Nephron (organoid): ENCODE measurements at regions not wholly inside any gene's neighbourhood (a gene's known extent, or its start where the extent isn't known, plus 50 kb on each side); places are given as distances from the start of the nearest gene placed in this dataset.
"Not testable (repeated sequence)": the region's sequence is repeated elsewhere in the genome, so short reads cannot be mapped to it uniquely, and the experiment has no call there.

ENCODE experiments used
- H3K27ac Mint-ChIP-seq, 3 experiments: 2 replicates each; pipeline ENCODE4 v1.8.0; 2020; ENCODE audit warnings: mixed read lengths in 3 of 3, mild to moderate bottlenecking in 2 of 3, moderate library complexity in 1 of 3
- H3K27me3 Mint-ChIP-seq: 2 replicates; pipeline ENCODE4 v1.8.0; 2021; ENCODE audit warnings: low read depth, mild to moderate bottlenecking, moderate library complexity, mixed read lengths
- H3K36me3 Mint-ChIP-seq: 2 replicates; pipeline ENCODE4 v1.8.0; 2020; ENCODE audit warnings: low read depth, mixed read lengths
- H3K4me1 Mint-ChIP-seq: 2 replicates; pipeline ENCODE4 v1.8.0; 2020; ENCODE audit warnings: mixed read lengths
- H3K4me3 Mint-ChIP-seq, 3 experiments: 2 replicates each; pipeline ENCODE4 v1.8.0; 2020; ENCODE audit warnings: mild to moderate bottlenecking in 3 of 3, mixed read lengths in 3 of 3, moderate library complexity in 2 of 3
- H3K9me3 Mint-ChIP-seq: 2 replicates; pipeline ENCODE4 v1.8.0; 2020; ENCODE audit warnings: mixed read lengths
- TF ChIP-seq, protein P1 (sequence below), 3 experiments: fragments of 200-600 bp; sonication (generic); IDR thresholded peaks; one replicate each; pipeline ENCODE4 v1.5.0; 2021; ENCODE audit warnings: antibody characterized with exemption in 3 of 3; ENCODE audit not compliant: unreplicated experiment in 3 of 3

DNA sequence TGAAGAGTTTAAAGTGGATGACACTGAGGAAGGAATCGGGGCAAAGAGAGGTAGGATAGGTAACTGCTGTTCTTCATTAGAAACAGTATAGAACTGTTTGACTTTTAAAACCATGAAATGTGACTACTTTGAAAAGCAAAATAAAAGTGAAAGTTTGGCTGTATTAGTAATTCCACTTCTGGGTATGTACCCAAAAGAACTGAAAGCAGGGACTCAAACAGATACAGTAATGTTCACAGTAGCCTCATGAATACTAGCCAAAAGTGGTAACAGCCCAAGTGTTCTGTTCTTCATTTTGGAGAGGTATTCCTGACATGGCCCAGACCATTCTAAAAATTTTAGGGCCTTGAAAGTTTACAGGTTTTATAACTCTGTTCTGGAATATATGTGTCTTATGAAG lies 1055.4 kb downstream of the TBL1XR1 start:
- H3K36me3 Mint-ChIP-seq: peaks cover 4% of the 10 kb centered on the region
- H3K27me3 Mint-ChIP-seq: no peaks in the 10 kb centered on the region
- TF ChIP-seq, protein P1, sequence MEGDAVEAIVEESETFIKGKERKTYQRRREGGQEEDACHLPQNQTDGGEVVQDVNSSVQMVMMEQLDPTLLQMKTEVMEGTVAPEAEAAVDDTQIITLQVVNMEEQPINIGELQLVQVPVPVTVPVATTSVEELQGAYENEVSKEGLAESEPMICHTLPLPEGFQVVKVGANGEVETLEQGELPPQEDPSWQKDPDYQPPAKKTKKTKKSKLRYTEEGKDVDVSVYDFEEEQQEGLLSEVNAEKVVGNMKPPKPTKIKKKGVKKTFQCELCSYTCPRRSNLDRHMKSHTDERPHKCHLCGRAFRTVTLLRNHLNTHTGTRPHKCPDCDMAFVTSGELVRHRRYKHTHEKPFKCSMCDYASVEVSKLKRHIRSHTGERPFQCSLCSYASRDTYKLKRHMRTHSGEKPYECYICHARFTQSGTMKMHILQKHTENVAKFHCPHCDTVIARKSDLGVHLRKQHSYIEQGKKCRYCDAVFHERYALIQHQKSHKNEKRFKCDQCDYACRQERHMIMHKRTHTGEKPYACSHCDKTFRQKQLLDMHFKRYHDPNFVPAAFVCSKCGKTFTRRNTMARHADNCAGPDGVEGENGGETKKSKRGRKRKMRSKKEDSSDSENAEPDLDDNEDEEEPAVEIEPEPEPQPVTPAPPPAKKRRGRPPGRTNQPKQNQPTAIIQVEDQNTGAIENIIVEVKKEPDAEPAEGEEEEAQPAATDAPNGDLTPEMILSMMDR (IDR thresholded peaks at IDR 0.05; ENCODE audit: unreplicated experiment in 3 of 3): no peak
- H3K27ac Mint-ChIP-seq: no peak overlapping the region
- peaks cover 12% of the 10 kb centered on the region for H3K9me3 Mint-ChIP-seq
- no peaks in the 10 kb centered on the region for H3K4me1 Mint-ChIP-seq
- H3K4me3 Mint-ChIP-seq: no peak overlapping the region

DNA sequence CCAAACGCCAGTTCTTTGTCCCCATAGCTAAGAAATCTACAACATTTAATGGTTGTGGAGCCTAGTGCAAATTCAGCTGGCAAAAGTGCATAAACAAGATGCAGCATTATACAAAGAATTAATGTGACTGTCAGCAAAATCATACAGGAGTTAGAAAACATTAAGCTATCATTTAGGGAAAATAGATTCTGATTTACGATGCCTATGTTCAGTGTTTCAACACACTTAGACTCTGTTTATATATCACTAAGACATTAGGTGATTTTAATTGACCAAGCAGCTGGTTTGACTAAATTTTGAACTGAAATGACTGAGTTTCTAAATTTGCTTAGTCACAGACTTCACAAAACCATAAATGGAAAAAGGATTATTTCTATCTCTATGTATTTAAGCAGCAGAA lies 1076.8 kb downstream of the TBL1XR1 start:
- no peaks in the 10 kb centered on the region for H3K4me1 Mint-ChIP-seq
- TF ChIP-seq, protein P1 (IDR thresholded peaks at IDR 0.05; ENCODE audit: unreplicated experiment in 3 of 3): no peak
- H3K27ac Mint-ChIP-seq: no peak overlapping the region
- H3K4me3 Mint-ChIP-seq: no peak overlapping the region
- peaks cover 3% of the 10 kb centered on the region for H3K9me3 Mint-ChIP-seq
- H3K36me3 Mint-ChIP-seq: no peaks in the 10 kb centered on the region
- peaks cover 7% of the 10 kb centered on the region for H3K27me3 Mint-ChIP-seq

DNA sequence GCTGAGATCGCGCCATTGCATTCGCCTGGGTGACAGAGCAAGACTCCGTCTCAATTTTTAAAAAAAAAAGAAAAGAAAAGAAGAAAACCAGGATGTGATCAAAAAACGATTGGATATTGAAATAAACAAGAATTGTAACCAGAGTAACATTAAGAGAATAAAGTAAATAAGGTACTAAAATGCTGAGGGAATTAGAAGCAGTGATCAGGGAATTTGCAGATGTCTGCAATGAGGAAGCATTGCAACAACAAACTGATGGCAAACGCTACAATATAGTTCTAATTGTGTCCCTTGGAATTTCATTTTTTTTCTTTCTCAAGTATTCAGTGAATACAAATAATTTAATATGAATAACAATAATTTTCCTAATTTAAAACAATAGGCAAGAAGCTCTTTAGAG lies 1077.5 kb downstream of the TBL1XR1 start:
- TF ChIP-seq, protein P1 (IDR thresholded peaks at IDR 0.05; ENCODE audit: unreplicated experiment in 3 of 3): no peak
- peaks cover 7% of the 10 kb centered on the region for H3K27me3 Mint-ChIP-seq
- H3K4me1 Mint-ChIP-seq: no peaks in the 10 kb centered on the region
- H3K36me3 Mint-ChIP-seq: no peaks in the 10 kb centered on the region
- no peak overlapping the region for H3K27ac Mint-ChIP-seq
- peaks cover 3% of the 10 kb centered on the region for H3K9me3 Mint-ChIP-seq
- H3K4me3 Mint-ChIP-seq: no peak overlapping the region

DNA sequence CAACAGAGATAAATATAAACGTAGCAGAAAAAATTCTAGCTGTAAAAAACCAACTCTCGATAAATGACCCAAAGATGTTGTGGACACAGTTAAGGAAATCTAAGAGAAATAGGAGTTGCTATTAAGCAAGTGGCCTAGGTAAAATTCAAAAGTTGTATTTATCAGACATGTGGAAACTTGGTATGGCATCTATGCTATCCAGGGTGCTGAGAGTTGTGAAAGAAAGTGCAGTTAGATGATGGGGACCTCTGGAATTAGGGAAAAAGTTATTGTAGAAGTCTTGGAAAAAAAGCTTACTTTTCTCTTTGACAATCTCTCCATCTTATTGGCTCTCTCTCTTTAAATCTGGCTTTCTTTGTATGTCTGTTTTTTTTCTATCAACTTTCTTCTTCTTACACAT lies 1090.9 kb downstream of the TBL1XR1 start:
- H3K27ac Mint-ChIP-seq: no peak overlapping the region
- H3K4me3 Mint-ChIP-seq: no peak overlapping the region
- H3K4me1 Mint-ChIP-seq: no peaks in the 10 kb centered on the region
- H3K36me3 Mint-ChIP-seq: peaks cover 5% of the 10 kb centered on the region
- no peaks in the 10 kb centered on the region for H3K27me3 Mint-ChIP-seq
- H3K9me3 Mint-ChIP-seq: peaks cover 4% of the 10 kb centered on the region
- TF ChIP-seq, protein P1 (IDR thresholded peaks at IDR 0.05; ENCODE audit: unreplicated experiment in 3 of 3): no peak

DNA sequence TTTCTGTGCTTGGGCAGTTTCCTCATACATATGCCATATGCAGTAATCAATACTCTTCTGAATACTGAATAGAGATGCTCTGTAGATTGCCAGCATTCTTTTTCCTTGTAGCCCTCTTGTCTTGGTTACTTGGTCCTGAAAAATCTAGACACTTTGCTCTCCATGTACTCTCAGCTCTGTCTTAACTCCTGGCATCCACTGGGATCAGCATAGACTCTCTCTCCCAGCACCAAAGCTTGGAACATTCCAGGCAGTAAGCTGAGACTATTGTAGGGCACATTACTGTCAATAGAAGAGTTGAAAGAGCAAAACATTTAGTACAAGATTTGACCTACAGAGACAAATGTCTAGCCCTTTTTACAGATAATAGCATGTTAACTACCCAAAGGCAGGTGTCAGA lies 1100.3 kb downstream of the TBL1XR1 start:
- H3K4me3 Mint-ChIP-seq: no peak overlapping the region
- peaks cover under 1% of the 10 kb centered on the region for H3K4me1 Mint-ChIP-seq
- H3K27me3 Mint-ChIP-seq: no peaks in the 10 kb centered on the region

DNA sequence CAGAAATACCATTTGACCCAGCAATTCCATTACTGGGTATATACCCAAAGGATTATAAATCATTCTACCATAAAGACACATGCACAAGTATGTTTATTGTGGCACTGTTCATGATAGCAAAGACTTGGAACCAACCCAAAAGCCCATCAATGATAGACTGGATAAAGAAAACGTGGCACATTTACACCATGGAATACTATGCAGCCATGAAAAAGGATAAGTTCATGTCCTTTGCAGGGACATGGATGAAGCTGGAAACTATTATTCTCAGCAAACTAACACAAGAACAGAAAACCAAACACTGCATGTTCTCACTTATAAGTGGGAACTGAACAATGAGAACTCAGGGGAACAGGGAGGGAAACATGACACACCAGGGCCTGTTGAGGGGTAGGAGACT lies 1103.4 kb downstream of the TBL1XR1 start:
- not testable (repeated sequence) for H3K36me3 Mint-ChIP-seq, H3K27ac Mint-ChIP-seq, H3K4me1 Mint-ChIP-seq, H3K4me3 Mint-ChIP-seq, H3K9me3 Mint-ChIP-seq, H3K27me3 Mint-ChIP-seq

More for the DNA sequence above, 1100.3 kb downstream of the TBL1XR1 start:
- TF ChIP-seq, protein P1 (IDR thresholded peaks at IDR 0.05; ENCODE audit: unreplicated experiment in 3 of 3): no peak
- peaks cover 2% of the 10 kb centered on the region for H3K36me3 Mint-ChIP-seq
- H3K27ac Mint-ChIP-seq: no peak overlapping the region
- H3K9me3 Mint-ChIP-seq: peaks cover 3% of the 10 kb centered on the region
